Ovary (tissue), 7 donors: ENCODE measurements at regions not wholly inside any gene's neighbourhood (a gene's known extent, or its start where the extent isn't known, plus 50 kb on each side); places are given as distances from the start of the nearest gene placed in this dataset.

ENCODE experiments used
- DNase-seq, 5 donors: peaks; one replicate each; pipeline ENCODE4 v3.0.0-alpha.2; 2019 to 2020
- H3K27ac ChIP-seq, 2 donors: fragments of 200-600 bp; one replicate each; pipeline versions ENCODE4 v1.5.1 to v1.8.0; 2019 to 2022
- H3K27me3 ChIP-seq: fragments of 200-600 bp; one replicate; pipeline ENCODE4 v1.8.0; 2022
- H3K36me3 ChIP-seq: fragments of 200-600 bp; sonication (generic); one replicate; pipeline ENCODE4 v1.5.1; 2019
- H3K4me1 ChIP-seq: one replicate; pipeline ENCODE4 v1.8.1; 2013; ENCODE audit warnings: mild to moderate bottlenecking, moderate library complexity; ENCODE audit not compliant: insufficient read depth
- H3K4me3 ChIP-seq: fragments of 200-600 bp; sonication (generic); one replicate; pipeline ENCODE4 v1.5.1; 2017
- H3K9me3 ChIP-seq, 2 donors: fragments of 200-600 bp in 1 of 2; sonication (generic) in 1 of 2; one replicate each; pipeline versions ENCODE4 v1.5.1 to v1.8.1; 2013 to 2019; ENCODE audit warnings: mild to moderate bottlenecking in 1 of 2, moderate library complexity in 1 of 2
- CTCF ChIP-seq, 3 donors: fragments of 450-650 bp in 2 of 3; fragments of 200-600 bp in 1 of 3; IDR thresholded peaks; one replicate each; pipeline versions ENCODE4 v1.5.1 to v1.8.0; 2016 to 2022; ENCODE audit warnings: antibody characterized with exemption in 3 of 3, mild to moderate bottlenecking in 1 of 3
- EP300 ChIP-seq: sonication (generic); formaldehyde crosslinking; IDR thresholded peaks from one replicate; pipeline ENCODE4 v1.6.1; 2017; ENCODE audit warnings: antibody characterized with exemption
- POLR2A ChIP-seq: fragments of 450-650 bp; IDR thresholded peaks from one replicate; pipeline ENCODE4 v1.6.1; 2017; ENCODE audit warnings: antibody characterized with exemption, mild to moderate bottlenecking, moderate library complexity
- WGBS, 3 donors: extraction: QIAGEN DNeasy Blood & Tissue Kit in 1 of 3; methylation state at CpG; one replicate each; pipeline versions ENCODE4 v1.1.5 to v1.1.7; 2013 to 2017; 5-methylcytosine and 5-hydroxymethylcytosine counted together
- intact Hi-C, 4 donors: fragments of 100-400 bp; cut with DNase I; formaldehyde crosslinking; loops; one replicate each; pipeline versions ENCODE4 v1.11.0 to v1.15.1; 2022 to 2023
- donor health status: DM: no; HTN: no; CAD: no; lungs with moderate emphysema.
- donor health status: DM: no; HTN: no; CAD: no.
- donor health status: Bipolar disorder and iron deficiency.
- donor health status: DM: no; HTN: no; CAD: no.
- donor health status: DM: yes; HTN: yes; CAD: no.

GRCh38 chr1:176285996-176286395, 78.9 kb upstream of the COP1 start:
- no peaks in the 10 kb centered on the region for H3K27me3 ChIP-seq
- no peak overlapping the region for H3K27ac ChIP-seq
- intact Hi-C loops, result no loop called here
- H3K9me3 ChIP-seq, result no peaks in the 10 kb centered on the region
- H3K4me3 ChIP-seq, result no peak overlapping the region
- 74 to 78% (median 75%) methylated on average over 3 of the region's 3 CpGs for WGBS, 3 donors
- DNase-seq, result no peak
- H3K36me3 ChIP-seq, result no peaks in the 10 kb centered on the region
- TF ChIP-seq CTCF (IDR thresholded peaks at IDR 0.05), result no peak
- TF ChIP-seq POLR2A, result no peak
- no peak for TF ChIP-seq EP300
- H3K4me1 ChIP-seq, result no peaks in the 10 kb centered on the region

GRCh38 chr1:176271572-176271971, 64.5 kb upstream of the COP1 start:
- TF ChIP-seq POLR2A (no peak), EP300 (no peak), CTCF (IDR thresholded peaks at IDR 0.05) (no peak)
- intact Hi-C loops, result no loop called here
- no peaks in the 10 kb centered on the region for H3K9me3 ChIP-seq
- 82 to 97% (median 93%) methylated on average over 1 of the region's 1 CpG for WGBS, 3 donors
- DNase-seq, result no peak
- no peaks in the 10 kb centered on the region for H3K36me3 ChIP-seq
- no peaks in the 10 kb centered on the region for H3K4me1 ChIP-seq
- H3K27me3 ChIP-seq, result no peaks in the 10 kb centered on the region
- no peak overlapping the region for H3K27ac ChIP-seq
- H3K4me3 ChIP-seq, result no peak overlapping the region
